NCI-H187 (cell line): ENCODE measurements at regions not wholly inside any gene's neighbourhood (a gene's known extent, or its start where the extent isn't known, plus 50 kb on each side); places are given as distances from the start of the nearest gene placed in this dataset.

Experiments used
- DNase-seq, 2 experiments: peaks; one replicate each; lab custom pipeline; 2025; lab: John Stamatoyannopoulos, UW

GRCh38 chr3:117557464-117558090 lies 848.0 kb downstream of the TUSC7 start:
- peak in 1 of 2 experiments; percentile 25 for DNase-seq

GRCh38 chr3:117558681-117559080 lies 849.1 kb downstream of the TUSC7 start:
- no peak for DNase-seq

DNA sequence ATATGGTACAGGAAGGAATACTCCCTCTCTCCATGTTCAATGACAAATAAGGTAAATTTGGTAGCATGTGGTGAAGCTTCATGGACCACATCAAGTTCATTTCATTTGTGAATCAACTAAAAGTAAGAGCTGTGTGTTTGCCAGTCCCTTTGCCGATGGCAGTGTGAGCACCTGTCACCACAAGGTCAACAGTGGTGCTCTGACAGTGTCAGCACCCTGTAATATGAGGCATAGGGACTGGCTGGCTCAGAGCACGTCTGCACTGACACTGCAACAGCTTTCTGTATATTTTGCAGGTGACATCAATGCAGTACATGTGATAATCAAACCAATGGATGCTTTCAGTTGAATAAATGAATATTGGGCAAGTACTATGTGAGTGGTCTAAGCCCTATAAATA lies 852.4 kb downstream of the TUSC7 start:
- DNase-seq = peak in 1 of 2 experiments; percentile 12

DNA sequence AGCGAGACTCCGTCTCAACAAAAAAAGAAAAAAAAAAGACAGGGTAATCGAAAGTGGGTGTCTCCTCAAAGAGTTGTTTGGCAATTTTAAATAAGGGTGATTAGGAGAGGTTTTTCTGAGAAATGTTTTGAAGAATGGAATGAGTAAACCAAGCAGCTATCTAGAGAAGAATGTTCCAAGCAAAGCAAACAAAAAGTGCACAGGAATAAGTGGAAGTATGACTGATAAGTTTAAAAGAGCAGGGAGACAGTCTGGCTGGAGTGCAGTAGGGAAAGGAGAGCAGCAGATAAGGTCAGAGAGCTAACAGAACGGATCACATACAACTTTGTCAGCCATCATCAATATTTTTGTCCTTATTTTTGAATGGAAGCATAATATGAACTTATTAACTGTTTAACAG lies 853.5 kb downstream of the TUSC7 start:
- no peak for DNase-seq

DNA sequence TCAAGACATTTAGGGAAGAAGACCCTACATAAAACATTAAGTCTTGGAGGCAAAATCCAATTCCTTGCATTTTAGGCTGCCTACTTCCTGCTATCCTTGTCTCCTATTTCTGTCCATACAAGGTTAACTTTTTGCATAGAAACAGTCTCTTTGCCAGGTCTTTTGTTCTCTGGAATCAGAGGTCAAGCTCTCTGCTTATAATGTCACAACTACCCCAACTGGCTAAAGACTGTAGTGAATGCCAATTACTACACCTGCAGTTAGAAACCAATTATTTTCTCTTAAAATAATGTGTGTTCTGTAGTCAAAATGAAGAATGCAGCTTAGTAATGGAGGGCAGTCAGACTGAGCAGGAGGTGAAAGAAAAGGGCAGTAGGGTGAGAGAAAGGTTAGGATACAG lies 856.2 kb downstream of the TUSC7 start:
- no peak for DNase-seq

DNA sequence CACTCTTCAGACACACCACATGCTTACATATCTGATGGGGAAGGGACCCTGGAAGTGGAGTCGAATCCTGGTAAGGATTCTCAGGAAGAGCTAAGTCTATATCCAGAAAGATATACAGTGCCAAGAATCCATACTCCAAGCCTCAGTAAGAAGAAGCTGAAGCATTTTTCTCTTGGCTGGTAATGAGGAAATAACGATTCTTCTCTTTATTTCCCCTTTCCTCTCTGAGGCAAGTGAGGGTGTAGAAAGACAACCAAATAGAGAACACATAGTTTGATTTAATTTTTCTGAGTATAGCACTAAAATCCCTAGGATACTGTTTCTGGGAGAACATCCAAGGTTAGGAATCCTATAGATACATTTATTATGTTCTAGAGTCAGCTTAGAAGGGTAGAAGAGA lies 857.3 kb downstream of the TUSC7 start:
- no peak for DNase-seq

DNA sequence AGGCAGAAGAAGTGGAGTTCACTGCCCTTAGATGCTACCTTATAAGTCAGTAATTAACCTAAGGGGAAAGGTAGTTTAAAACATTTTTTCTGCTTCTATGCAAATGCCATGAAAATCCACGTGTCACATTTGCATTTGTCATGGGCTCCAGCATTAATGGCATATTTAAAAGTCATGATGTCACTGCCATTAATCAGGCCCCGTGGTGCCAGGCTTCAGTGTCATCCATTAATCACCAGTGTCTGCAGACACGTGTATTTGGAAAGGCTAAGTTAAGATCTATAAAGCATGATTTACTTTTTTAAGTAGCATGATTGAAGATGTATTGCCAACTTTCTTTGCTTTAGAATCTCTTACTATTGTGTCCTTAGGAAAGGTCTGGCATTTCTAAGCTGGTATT lies 857.8 kb downstream of the TUSC7 start:
- DNase-seq = no peak

- DNase-seq = no peak
Measured at GRCh38 chr3:117567906-117568305, 858.3 kb downstream of the TUSC7 start.

GRCh38 chr3:117572786-117573185 lies 863.2 kb downstream of the TUSC7 start:
- DNase-seq = no peak

GRCh38 chr3:117580806-117581205 lies 871.2 kb downstream of the TUSC7 start:
- no peak for DNase-seq

- DNase-seq = no peak
Measured at GRCh38 chr3:117586161-117586560, 876.6 kb downstream of the TUSC7 start.

GRCh38 chr3:117587416-117587815 lies 877.8 kb downstream of the TUSC7 start:
- DNase-seq = peak in 1 of 2 experiments; percentile 43

- DNase-seq = peak; percentile 27 to 31
Measured at GRCh38 chr3:117589454-117589853, 879.9 kb downstream of the TUSC7 start.

GRCh38 chr3:117595615-117596014 lies 886.0 kb downstream of the TUSC7 start:
- DNase-seq = no peak

- no peak for DNase-seq
Measured at GRCh38 chr3:117596503-117596902, 886.9 kb downstream of the TUSC7 start.

DNA sequence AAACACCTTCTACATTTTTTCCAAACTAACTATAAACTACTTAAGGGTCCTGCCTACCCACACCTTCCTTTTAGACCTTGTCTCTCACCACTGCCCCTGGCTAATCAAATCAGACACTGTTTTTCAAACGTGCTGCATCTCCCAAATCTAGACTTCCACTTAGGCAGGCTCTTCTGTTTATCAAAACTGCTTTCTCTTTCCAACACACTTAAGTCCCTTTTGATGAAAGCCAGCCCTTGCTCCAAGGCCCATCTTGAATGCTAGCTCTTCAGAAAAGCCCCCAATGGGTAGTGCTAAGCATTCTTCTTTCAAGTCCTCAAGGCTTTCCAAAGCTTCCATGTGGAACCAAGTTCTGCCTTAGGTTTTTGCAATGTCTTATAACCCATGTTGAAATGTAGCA lies 888.3 kb downstream of the TUSC7 start:
- no peak for DNase-seq

- DNase-seq = no peak
Measured at GRCh38 chr3:117600112-117600511, 890.5 kb downstream of the TUSC7 start.

DNA sequence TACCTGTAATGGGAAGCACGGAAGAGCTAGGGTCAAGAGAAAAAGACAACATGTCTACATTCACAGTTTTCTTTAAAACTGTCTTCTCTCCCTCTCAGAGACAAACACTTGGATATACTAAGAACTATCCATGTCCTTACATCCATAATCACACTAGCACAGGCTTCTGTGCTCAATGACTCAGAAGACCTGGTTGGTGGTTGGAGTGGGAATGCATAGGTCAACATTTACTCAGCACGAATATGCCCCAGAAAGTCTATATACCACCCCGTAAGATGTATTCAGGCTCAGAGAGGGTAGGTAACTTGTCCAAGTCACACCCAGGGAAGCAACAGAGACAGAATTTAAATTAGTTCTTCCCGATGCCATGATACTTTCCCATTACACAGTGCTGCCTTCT lies 891.1 kb downstream of the TUSC7 start:
- no peak for DNase-seq

DNA sequence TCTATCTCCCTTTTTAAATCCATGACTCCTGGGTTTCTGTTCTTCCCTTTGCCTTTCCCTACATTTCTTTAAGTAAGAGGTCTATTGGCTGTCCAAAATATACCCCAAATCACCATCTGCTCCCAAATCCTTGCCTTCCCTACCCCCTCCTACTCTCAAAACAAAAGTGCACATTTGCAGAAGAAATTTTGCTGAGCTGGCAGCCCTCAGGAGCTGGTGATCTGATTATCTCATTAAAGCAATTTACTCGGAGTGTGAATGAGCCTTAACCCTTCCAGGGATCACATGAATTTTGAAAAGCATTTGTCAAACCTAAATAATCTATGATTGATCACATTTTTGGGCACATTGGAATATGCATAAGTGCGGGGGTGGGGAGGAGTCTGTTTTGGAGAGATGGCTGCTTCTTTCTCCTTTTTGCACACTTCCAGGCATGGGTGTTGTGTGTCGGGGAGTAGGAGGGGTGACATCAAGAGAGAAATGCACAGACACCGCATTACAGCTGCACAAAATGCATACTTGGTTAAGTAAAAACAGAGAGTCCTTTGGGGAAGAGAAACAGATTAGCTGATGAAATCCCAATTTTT lies 892.6 kb downstream of the TUSC7 start:
- DNase-seq = no peak

DNA sequence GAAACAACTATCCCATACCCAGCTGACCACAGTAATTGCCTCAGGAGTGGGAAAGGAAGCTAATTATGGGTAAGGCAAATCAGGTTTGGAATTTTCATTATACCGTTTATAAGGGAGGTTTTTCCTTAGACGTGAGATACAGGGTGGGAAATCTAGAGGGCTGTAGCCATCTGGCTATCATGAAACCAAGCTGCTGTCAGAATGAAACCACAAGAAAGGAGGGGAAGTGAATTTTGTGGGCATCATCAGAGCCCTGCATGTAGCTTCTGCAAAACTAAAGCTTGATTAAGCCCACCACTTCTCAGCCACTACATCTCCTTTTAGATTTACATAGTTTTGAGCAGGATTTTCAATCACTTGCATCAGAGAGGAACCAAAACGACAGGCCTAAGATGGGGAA lies 893.5 kb downstream of the TUSC7 start:
- no peak for DNase-seq

DNA sequence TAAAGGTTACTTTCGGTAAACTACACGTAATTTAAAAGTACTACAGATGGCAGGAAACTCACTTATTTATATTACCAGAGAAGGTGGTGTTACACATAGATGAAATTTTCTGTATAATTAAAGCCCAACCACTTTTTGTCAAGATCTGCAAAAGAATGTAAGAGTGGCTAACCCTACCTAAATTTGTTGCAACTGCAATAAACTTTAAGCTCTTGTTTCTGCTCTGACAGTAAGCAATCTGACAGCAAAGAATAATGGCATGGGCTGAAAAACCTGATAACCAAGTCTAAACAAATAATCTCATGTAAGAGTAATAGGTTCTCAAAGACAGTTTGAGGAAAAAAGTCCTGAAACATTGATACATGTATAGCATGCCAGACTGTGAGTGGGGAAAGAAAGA lies 897.3 kb downstream of the TUSC7 start:
- no peak for DNase-seq

GRCh38 chr3:117609330-117609729 lies 899.8 kb downstream of the TUSC7 start:
- no peak for DNase-seq

GRCh38 chr3:117610156-117610555 lies 900.6 kb downstream of the TUSC7 start:
- no peak for DNase-seq

DNA sequence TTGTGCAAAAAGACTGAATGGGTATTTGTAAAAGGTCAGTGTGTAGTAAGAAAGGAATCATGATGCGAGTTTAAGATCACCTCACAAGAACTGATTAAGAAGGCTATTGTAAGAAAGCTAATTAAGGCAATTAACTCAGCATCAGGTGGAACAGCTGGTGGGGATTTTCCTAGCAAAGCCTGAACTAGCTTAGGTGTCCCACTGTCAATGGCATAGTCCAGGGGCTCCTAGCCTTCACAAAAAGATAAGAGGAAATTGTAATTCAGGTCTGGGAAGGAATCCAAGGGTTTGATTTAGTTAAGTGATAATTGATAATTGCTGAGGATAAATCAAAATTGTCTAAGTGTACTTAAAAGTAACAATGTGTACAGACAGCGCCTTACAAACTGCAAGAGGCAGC lies 901.6 kb downstream of the TUSC7 start:
- no peak for DNase-seq
